OCI-LY7 (cell line): ENCODE measurements at regions not wholly inside any gene's neighbourhood (a gene's known extent, or its start where the extent isn't known, plus 50 kb on each side); places are given as distances from the start of the nearest gene placed in this dataset.

Experiments
- BruUV-seq: library from RNA; stranded (reverse); fragments of 400-500 nt; replicated peaks from 2 replicates; lab custom pipeline; 2021; lab: Mats Ljungman, UMichigan
- CTCF ChIA-PET: fragments of 300-600 bp; sonication (Branson Sonifier 250); formaldehyde crosslinking; loops from one replicate; lab custom pipeline; 2022; ENCODE audit warnings: antibody characterized with exemption; ENCODE audit not compliant: unreplicated experiment; lab: Charles Lee
- POLR2A ChIA-PET: fragments of 300-600 bp; sonication (Branson Sonifier 250); formaldehyde crosslinking; loops from one replicate; lab custom pipeline; 2022; ENCODE audit warnings: antibody characterized with exemption; lab: Charles Lee
- DNase-seq: peaks from one replicate; pipeline ENCODE4 v3.0.0-alpha.2; 2015; ENCODE audit warnings: low spot score
- H2AFZ ChIP-seq: fragments of 200-600 bp; sonication (generic), shearing (Covaris generic); 2 replicates; pipeline ENCODE4 v1.6.1; 2014; ENCODE audit warnings: mild to moderate bottlenecking, antibody characterized with exemption, low read length, moderate library complexity
- H3K27ac ChIP-seq: fragments of 200-600 bp; sonication (generic); 2 replicates; pipeline ENCODE4 v1.5.1; 2014; ENCODE audit warnings: mixed run types, low read depth, mild to moderate bottlenecking, moderate library complexity, low read length, inconsistent platforms; ENCODE audit not compliant: poor library complexity, severe bottlenecking
- H3K36me3 ChIP-seq: fragments of 200-600 bp; sonication (generic); 2 replicates; pipeline ENCODE4 v1.6.1; 2014; ENCODE audit warnings: mild to moderate bottlenecking, antibody characterized with exemption, low read length, moderate library complexity, mixed read lengths; ENCODE audit not compliant: insufficient read depth
- H3K4me1 ChIP-seq: fragments of 200-600 bp; sonication (generic); 2 replicates; pipeline ENCODE4 v1.5.1; 2014; ENCODE audit warnings: mild to moderate bottlenecking, low read length; ENCODE audit not compliant: insufficient read depth, poor library complexity, severe bottlenecking
- H3K4me2 ChIP-seq: fragments of 200-600 bp; sonication (generic); 2 replicates; pipeline ENCODE4 v1.6.1; 2014; ENCODE audit warnings: mild to moderate bottlenecking, low read length
- H3K4me3 ChIP-seq: fragments of 200-600 bp; sonication (generic); 2 replicates; pipeline ENCODE4 v1.5.1; 2014; ENCODE audit warnings: mild to moderate bottlenecking, low read depth, low read length; ENCODE audit not compliant: poor library complexity, severe bottlenecking
- H3K79me2 ChIP-seq: fragments of 200-600 bp; sonication (generic); 2 replicates; pipeline ENCODE4 v1.6.1; 2016; ENCODE audit warnings: low read depth, mild to moderate bottlenecking, low read length, moderate library complexity, mixed read lengths; ENCODE audit not compliant: insufficient read depth
- H3K9me2 ChIP-seq: fragments of 200-600 bp; sonication (generic); 2 replicates; pipeline ENCODE4 v1.6.1; 2016; ENCODE audit warnings: mild to moderate bottlenecking, low read length, mixed read lengths; ENCODE audit not compliant: insufficient read depth
- H3K9me3 ChIP-seq: fragments of 200-600 bp; sonication (generic); 2 replicates; pipeline ENCODE4 v1.6.1; 2014; ENCODE audit warnings: mild to moderate bottlenecking, mixed run types, low read length, mixed read lengths
- H4K20me1 ChIP-seq: fragments of 200-600 bp; sonication (generic); 2 replicates; pipeline ENCODE4 v1.6.1; 2014; ENCODE audit warnings: mild to moderate bottlenecking, antibody characterized with exemption, low read length, moderate library complexity, mixed read lengths; ENCODE audit not compliant: insufficient read depth
- EZH2phosphoT487 ChIP-seq: fragments of 200-600 bp; sonication (generic); IDR thresholded peaks from 2 replicates; pipeline ENCODE4 v1.6.1; 2018; ENCODE audit warnings: low read depth, borderline replicate concordance, mild to moderate bottlenecking, mixed run types, antibody characterized with exemption, low read length, moderate library complexity, mixed read lengths
- intact Hi-C: fragments of 100-400 bp; cut with micrococcal nuclease; formaldehyde crosslinking; loops from one replicate; pipeline ENCODE4 v1.10.0; 2022; ENCODE audit not compliant: unreplicated experiment
- TF ChIP-seq, protein P1 (sequence below): fragments of 200-600 bp; sonication (generic); conservative IDR thresholded peaks from 2 replicates; pipeline ENCODE4 v1.5.1; 2014; ENCODE audit warnings: mild to moderate bottlenecking, antibody characterized with exemption, low read length, moderate library complexity, mixed read lengths

DNA sequence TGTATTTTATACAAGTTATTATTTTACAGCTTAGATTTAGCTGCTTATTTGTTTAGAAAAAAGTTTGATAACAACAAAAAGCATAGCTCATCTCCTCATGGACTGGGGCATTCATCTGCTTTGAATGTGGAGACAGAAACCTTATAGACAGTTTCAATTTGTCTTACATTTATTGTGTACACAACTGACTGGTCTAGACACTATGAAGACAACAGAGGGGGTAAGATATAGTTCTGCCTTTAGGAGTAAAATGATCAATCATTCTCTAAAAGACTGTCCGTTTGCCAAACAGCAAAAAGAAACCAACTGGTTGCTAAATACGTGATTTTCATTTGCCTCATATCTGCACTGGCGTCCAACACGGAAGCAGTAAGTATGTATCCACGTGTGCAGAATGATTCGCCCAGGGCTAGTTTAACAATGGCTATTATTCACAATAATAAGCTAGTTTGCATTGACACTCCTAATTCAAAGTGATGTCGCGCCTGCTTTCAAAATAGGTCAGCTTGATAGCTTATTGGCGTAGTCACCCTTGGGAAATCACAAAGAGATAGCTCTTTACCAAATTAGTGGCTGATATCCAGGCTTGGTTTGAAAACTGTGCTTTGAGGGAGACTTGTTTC, 153.6 kb downstream of the BMP2 start:
- no peak overlapping the region for H2AFZ ChIP-seq
- H3K27ac ChIP-seq: no peak overlapping the region
- no peak for TF ChIP-seq EZH2phosphoT487
- TF ChIP-seq, protein P1, sequence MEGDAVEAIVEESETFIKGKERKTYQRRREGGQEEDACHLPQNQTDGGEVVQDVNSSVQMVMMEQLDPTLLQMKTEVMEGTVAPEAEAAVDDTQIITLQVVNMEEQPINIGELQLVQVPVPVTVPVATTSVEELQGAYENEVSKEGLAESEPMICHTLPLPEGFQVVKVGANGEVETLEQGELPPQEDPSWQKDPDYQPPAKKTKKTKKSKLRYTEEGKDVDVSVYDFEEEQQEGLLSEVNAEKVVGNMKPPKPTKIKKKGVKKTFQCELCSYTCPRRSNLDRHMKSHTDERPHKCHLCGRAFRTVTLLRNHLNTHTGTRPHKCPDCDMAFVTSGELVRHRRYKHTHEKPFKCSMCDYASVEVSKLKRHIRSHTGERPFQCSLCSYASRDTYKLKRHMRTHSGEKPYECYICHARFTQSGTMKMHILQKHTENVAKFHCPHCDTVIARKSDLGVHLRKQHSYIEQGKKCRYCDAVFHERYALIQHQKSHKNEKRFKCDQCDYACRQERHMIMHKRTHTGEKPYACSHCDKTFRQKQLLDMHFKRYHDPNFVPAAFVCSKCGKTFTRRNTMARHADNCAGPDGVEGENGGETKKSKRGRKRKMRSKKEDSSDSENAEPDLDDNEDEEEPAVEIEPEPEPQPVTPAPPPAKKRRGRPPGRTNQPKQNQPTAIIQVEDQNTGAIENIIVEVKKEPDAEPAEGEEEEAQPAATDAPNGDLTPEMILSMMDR: no peak
- intact Hi-C loops: no loop called here
- H3K79me2 ChIP-seq: no peaks in the 10 kb centered on the region
- H4K20me1 ChIP-seq: no peaks in the 10 kb centered on the region
- ChIA-PET CTCF (interaction anchor here (0.9 kb wide), 1 partner anchor 10 kb away, joined by 3 read pairs; no protein-coding TSS in a partner anchor), POLR2A (interaction anchor here (0.6 to 0.7 kb wide), 4 partner anchors 168 to 1892 kb away, joined by 3 read pairs; no protein-coding TSS in a partner anchor)
- H3K36me3 ChIP-seq: no peaks in the 10 kb centered on the region
- H3K9me2 ChIP-seq: no peaks in the 10 kb centered on the region
- no peak overlapping the region for H3K4me3 ChIP-seq
- H3K9me3 ChIP-seq: no peaks in the 10 kb centered on the region
- H3K4me2 ChIP-seq: no peak overlapping the region
- DNase-seq: no peak
- H3K4me1 ChIP-seq: no peaks in the 10 kb centered on the region
- BruUV-seq: no TSS peak

DNA sequence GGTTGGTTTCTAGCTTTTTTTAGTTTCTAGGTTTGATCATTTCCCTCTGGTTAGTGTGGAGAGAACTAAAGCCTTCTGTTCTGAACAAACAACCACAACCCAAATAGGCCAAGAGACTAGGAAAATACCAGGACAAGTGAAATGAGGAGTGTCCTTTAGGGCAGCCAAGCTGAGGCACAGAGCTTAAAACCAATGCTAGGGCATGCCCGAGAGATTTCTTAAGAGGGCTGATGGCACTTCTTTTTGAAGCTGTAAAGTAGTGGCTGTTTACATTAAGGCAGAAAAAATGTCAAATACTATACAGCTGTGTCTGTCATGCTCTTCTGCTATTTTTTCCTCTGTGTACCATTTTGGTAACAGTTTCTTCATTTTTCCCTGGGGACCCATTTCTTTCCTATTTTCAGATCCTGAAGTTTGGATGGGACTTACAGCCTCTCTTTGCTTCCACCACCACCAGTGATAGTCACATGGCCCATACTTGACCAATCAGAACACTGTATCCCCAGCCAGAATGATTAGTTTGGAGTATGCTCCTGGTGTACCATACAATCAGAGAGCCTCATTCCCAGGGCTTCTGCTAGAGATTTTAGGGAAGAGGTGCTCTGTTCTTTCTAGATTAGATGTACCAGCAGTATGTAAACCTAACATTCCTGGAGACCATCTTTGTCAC, 154.4 kb downstream of the BMP2 start:
- Histone ChIP-seq H3K4me2 (no peak overlapping the region), H3K4me3 (no peak overlapping the region), H3K36me3 (no peaks in the 10 kb centered on the region), H3K27ac (no peak overlapping the region), H2AFZ (no peak overlapping the region), H3K4me1 (no peaks in the 10 kb centered on the region), H3K9me2 (no peaks in the 10 kb centered on the region), H3K9me3 (no peaks in the 10 kb centered on the region), H4K20me1 (no peaks in the 10 kb centered on the region), H3K79me2 (no peaks in the 10 kb centered on the region)
- CTCF ChIA-PET: interaction anchor here (0.9 kb wide), 1 partner anchor 10 kb away, joined by 3 read pairs; no protein-coding TSS in a partner anchor
- DNase-seq: no peak
- TF ChIP-seq, protein P1: no peak
- TF ChIP-seq EZH2phosphoT487: no peak
- POLR2A ChIA-PET: interaction anchor here (0.7 kb wide), 1 partner anchor 559 kb away, joined by 3 read pairs; no protein-coding TSS in a partner anchor
- intact Hi-C loops: no loop called here
- BruUV-seq: no TSS peak

GRCh38 chr20:6924681-6925080, 157.2 kb downstream of the BMP2 start:
- POLR2A ChIA-PET: interaction anchor here (0.6 kb wide), 1 partner anchor 62 kb away, joined by 3 read pairs; no protein-coding TSS in a partner anchor
- Histone ChIP-seq H2AFZ (no peak overlapping the region), H3K4me1 (no peaks in the 10 kb centered on the region), H3K4me2 (no peak overlapping the region), H4K20me1 (no peaks in the 10 kb centered on the region), H3K9me2 (no peaks in the 10 kb centered on the region), H3K4me3 (no peak overlapping the region), H3K79me2 (no peaks in the 10 kb centered on the region), H3K36me3 (no peaks in the 10 kb centered on the region), H3K9me3 (no peaks in the 10 kb centered on the region), H3K27ac (no peak overlapping the region)
- no peak for TF ChIP-seq EZH2phosphoT487
- TF ChIP-seq, protein P1: no peak
- no peak for DNase-seq
- no TSS peak for BruUV-seq
- intact Hi-C loops: no loop called here
- CTCF ChIA-PET: no interaction called here
